Activated effector memory CD4-positive, alpha-beta T cell treated with Interleukin-2 at 50 U/mL for 16 hours (primary cell): ENCODE measurements at regions not wholly inside any gene's neighbourhood (a gene's known extent, or its start where the extent isn't known, plus 50 kb on each side); places are given as distances from the start of the nearest gene placed in this dataset.

Experiments used
- DNase-seq: peaks from one replicate; pipeline ENCODE4 v3.0.0-alpha.2; 2020

DNA sequence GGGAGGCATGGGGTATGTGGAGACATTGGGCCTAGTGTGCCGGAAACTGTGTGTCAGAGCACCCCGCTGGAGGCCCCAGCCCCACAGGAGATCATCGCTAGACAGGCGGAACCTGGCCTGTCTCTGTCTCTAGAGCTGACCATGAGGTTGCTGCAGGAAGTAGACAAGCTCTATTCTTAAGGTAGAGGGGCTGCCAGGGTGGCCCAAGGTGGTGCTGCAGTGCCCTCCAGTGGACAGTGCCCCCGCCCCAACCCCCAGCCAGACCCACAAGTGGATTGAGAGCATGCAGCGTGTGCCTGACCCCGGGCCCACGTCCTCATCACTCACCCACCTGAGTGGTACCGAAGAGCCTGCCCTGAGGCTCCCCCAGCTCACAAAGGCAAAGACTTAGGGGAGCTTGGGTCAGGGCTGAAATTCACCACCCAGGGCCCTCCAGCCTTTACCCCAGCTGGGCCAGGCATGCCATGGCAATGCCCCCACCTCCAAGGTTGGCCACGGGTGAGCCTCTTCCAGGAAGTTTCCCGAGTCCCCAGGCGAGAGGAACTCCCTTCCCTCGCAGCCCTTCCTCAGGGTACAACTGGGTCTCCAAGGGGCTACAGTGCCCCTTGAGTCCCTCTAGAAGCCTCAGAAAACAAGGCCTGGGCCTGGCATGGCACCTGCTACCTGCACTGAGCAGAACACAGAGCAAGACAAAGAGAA, 155.0 kb downstream of the TTC32 start:
- no peak for DNase-seq

DNA sequence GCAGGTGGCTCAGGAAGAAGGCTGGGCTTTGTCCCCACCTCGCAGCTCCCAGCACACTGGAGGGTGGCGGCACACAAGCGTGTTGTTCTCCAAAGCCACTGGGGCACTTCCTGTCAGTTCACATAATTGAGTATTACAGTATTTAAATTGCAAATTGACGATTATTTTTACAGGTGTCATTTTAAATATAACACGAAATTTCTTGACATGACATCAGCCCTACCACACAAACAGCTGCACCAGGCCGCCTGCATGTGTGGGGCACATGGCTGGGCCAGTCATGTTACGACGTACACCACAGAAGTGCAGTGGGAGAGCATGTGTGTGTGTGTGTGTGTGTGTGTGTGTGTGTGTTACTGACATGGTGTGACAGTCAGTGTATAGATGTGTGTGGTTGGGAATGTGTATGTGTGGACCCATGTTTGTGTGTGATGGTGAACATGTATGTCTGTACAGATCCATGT, 155.6 kb downstream of the TTC32 start:
- no peak for DNase-seq

DNA sequence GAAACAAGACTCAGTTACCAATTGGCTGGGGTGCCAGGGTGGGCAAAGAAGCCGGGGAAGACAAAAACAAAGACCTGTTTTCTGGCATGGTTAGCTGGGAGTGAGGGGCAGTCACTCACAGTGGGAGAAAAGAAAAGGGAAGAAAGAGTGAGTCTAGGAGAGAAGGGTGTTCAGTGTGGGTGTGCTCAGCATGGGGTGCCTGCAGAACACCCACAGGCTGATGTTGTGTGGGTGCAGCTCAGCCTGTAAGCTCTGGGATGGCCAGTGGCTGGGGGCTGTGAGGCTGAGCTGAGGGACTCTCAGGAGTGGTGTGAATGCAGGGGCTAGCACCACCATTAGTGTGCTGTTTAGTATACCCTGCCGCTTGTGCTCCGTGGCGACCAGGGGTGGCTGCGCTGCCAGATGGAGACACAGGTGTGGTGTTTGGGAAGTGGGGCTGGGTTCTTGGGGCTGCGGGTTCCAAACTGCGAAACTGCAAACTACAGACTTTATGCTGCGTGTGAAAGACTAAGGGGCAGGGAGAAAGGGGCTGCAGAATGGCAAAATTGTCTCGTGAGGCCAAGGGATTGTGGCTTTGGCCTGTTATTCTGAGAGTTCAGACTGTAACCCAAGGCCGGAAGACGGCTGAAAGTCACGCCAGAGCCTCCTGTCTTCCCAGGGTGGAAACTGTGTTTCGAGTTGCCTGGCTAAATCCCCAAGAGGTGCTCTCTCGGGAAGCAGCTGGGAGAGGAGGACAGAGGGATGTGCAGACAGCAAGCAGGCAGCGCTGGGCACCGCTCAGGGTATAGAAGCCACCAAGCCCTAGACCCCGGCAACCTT, 156.3 kb downstream of the TTC32 start:
- DNase-seq: no peak

DNA sequence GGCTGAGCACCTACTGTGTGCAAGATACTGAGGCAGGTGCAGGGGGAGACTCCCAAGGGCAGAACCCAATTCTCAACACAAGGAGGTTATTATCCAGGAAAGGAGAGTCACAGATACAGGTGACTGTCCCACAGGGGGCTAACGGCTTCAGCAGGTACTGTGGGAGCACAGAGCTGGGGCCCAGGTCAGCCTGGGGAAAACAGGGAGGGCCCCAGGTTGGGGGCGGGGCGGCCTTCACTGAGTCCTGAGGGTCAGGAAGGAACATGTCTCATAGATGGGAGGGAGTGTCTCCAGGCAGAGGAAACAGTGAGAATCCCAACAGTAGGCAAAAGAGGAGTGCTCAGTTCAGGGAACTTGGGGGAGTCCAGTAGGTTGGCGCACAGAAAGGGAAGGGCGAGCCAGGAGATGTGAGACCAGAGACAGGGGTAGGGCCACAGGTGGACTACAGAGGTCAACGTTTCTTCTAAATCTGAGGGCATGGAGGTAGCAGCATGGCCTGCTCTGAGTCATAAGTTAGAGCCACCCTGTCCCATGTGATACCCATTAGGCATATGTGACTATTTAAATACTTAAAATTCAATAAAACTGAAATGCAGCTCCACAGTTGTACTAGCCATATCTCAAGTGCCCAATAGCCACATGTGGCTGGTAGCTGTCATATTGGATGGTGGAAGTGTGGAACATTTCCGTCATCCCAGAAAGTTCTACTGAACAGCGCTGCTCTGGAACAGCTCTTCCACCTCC, 157.2 kb downstream of the TTC32 start:
- no peak for DNase-seq

DNA sequence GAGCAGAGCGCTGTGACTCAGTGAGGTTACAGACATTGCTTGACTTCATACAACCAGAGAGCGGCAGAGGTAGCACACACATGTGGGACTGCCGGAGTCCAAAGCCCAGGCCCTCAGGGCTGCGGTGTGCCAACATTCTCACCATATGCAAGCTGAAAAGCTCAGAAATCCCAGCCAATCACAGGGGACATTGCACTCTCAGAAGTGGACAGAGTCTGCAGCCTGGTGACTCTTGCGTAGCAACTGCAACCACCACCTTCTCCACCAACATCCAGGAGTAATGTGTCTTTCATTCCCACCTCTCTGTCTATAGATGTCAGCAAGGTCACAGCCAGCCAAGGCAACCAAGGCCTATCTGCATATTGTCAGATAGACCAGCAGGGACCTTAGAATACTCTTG, 158.1 kb downstream of the TTC32 start:
- DNase-seq: no peak

DNA sequence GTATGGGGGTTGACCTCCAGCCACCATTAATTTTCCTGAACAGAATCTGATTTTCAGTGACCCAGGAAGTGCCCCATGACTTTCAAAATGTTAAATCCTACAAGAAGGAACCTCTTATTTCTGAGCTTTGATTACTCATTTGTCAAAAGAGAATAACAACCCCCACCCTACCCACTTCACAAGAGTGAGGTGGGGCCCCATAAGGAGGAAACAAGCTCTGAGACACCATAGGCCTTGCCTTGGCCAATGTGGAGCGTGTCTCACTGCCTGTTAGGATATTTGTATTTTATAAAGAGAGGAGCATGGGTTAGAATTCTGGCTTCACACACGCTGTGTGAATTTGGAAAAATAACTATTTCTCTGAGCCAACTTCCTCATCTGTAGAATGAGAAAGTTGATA, 158.9 kb downstream of the TTC32 start:
- DNase-seq: no peak

DNA sequence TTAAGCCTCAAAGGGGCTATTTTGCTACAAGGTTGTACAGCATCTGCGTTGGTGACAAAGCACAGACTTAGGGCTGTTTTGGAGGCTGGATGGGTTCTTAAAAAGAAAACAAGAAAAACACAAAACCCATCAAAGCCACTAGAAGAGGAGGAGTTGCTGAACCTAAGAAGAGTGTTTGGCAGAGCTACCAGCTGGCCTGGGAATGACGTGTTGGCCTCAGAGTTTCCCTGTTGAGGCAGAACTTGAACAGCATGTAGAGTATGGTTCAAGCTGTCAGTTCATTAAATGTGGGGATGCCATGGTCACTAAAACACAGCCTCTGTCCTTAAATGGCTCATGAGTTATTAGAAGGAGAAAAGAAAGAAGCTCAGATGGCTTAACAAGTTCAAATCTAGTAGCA, 162.5 kb downstream of the TTC32 start:
- no peak for DNase-seq

DNA sequence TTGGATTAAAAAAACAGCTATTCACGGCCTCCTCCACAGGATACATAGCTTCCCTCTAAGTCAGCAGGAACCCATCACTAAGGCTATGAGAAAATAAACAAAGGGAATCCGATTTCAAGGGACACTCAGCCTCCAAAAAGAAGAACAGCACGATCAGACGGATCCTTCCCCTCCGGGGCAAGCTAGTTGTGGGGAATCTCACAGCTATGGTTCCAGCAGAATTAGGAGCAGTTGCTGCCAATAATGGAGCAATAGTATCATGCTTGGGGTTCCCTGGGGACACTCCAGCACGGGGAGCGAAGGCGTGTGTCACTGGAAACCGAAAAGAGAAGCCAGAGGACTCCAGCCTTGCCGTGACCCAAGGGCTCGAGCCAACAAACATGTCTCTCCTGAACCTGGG, 163.1 kb downstream of the TTC32 start:
- DNase-seq: no peak

DNA sequence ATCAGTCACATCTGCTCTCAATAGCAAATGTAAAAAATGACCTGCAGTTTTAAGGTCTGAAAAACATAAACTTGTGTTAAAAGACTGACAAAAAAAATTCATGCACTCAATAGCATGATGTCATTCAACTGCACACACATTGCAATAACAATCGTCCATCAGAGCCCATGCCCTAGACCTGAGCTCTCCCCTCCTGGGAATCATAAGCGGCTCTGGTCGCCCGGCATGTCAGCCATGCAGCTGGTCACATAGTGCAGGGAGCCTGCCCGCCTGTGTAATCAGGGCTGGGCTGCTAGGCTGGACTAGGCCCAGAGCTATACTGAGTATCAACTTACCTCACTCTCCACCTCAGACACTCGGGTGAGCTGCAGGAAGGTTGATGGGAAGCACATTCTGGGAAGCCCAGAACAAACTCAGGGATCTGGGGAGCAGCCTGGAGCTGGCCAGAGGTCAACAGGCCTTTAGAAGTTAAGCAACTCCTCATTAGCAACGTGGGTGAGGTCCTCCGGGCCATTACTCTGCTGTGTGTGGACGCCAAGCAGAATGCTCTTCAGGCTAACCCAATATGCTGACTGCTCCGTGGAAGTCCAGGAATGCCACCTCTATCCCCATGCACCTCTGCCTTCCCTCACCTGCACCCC, 165.5 kb downstream of the TTC32 start:
- no peak for DNase-seq

DNA sequence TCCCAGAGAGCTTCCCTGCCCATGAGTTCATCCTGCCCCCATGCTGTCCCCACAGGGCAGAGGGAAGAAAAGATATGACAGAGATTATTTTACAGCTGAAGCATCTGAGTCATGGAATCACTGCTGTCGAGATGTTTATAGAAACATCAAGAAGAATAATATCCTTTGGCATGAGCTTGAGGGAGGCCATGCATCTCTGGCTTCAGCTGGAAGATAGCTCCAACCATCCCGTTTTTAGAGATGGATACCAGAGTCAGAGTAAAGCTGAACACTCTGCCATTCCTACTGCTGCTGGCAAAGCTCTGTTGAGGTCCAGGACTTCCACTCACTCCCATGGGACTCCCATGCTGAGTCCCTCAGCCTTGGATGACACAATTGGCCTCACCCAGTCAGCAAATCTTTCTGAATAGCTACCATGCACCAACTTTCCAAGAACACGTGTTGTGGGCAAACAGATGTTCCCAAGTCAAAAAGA, 167.8 kb downstream of the TTC32 start:
- no peak for DNase-seq

DNA sequence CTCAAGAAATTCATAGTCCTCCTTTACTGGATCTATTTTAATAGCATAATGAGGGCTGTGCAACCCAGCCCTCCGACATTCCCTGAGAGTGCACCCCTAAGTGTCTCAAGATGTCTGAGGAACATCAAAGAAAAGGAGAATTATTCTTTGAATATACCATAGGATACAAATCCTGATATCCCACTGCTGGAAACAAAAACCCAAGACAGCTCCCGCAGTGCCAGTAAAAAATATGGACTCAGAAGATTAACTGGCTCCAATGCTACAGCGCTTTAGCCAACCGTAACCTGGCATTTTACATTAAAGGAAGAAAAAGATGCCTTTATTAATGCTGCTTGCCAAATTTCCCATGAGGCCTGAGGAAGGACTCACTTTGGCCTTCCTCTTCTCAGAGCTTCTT, 168.4 kb downstream of the TTC32 start:
- DNase-seq: no peak

DNA sequence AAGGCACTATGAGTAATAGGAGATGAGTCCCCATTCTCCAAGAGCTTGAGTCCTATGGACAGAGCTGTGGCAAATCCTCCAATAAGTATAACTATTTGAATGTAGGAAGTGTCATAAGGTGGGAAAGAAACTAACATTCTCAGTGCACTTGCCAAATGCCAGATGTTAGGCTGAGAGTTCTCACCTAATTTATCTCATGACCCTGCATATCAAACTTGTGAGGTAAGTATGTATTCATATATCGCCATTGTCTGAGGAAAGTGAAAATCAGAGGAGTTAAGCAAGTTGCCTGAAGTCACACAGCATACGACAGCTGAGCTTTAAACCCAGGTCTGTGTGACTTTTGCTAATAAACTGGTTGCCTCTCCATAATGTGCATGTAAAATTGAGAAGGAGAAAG, 169.5 kb downstream of the TTC32 start:
- no peak for DNase-seq

DNA sequence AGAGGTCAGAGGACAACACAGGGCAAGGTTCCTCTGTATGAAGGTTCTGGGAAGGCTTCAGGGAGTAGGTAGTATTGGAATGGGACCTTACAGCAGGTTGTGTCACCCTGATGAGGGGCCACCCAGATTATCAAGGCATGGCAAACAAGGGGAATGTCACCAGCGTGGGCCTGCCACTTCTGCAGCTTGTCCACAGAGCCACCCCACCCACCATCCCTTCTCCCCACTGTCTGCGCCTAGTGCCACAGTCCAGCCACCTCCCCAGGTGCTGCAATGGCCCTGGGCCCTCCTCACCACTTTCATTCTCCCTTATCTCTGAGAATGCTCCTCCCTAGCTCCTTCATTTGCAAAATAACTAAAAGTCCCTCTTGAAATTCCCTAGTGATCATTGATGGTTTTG, 170.3 kb downstream of the TTC32 start:
- no peak for DNase-seq

DNA sequence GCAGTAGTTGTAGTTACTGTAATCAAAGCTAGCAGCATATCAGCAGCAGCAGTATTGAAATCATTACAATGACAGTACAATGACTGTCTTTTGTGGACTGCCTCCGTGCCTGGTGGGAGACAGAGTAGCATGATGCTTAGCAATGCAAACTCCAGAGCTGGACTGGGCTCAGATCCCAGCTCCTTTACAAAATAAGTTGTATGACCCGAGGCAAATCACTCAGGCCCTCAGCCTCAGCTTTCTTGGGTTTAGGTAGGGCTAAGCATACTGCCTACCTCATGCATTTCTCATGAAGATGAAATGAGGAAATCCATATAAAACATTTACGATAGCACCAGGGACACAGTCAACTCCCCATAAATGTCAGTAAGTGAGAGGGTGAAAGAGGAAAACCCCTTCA, 170.7 kb downstream of the TTC32 start:
- DNase-seq: no peak

DNA sequence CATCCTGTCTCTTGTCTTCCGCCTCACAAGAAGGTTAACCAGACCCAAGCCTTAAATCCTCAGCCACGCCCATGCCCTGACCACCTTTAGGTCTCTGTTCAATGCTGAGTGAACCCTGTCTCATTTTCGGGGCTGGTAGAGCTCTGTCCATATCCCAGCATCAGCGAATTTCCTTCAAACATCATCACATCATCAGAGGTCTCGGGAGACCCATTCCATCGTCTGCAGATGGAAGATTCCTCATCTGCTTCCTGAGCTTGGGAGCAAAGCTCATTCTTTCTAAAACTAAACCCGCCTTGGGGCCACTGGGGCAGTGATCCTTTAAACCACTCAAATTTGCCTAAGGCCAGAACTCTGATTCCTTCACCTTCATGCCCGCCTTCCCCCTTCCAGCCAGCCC, 173.7 kb downstream of the TTC32 start:
- DNase-seq: no peak

DNA sequence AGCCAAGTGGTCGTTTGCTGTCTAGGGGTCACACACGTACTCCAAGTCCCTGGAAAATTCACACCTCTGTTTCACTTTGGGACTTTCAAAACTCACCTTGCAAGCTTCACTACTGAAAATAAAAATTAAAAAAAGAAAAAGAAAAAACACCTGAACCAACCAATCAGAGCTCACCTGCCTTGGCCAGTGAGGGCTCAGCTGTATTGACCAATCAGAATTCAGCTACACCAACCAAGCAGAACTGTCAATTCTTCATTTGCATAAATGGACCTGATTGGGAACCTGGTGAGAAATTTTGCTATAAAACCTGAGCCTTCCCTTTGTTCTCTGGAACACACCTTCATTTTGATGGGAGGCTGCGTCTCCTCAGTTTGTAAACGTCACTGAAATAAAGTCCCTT, 176.4 kb downstream of the TTC32 start:
- no peak for DNase-seq

DNA sequence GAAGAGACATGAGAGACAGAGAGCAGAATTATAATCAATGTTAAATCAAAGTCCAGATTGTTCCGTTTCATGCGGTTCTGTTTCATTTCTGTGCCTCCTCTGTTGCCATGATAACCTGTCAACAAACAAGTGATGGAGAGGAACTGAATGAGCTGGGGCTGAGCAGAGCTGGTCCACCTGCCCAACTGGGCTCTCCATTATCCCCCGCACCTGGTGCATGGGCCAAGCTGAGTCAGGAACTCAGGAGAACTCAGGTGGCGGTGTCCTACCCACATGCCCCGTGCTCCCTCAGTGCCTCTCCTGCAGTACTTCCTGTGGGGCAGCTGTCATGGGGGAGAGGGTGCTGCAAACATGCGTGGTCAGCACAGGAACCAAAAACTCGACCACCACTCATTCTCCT, 178.8 kb downstream of the TTC32 start:
- DNase-seq: no peak

DNA sequence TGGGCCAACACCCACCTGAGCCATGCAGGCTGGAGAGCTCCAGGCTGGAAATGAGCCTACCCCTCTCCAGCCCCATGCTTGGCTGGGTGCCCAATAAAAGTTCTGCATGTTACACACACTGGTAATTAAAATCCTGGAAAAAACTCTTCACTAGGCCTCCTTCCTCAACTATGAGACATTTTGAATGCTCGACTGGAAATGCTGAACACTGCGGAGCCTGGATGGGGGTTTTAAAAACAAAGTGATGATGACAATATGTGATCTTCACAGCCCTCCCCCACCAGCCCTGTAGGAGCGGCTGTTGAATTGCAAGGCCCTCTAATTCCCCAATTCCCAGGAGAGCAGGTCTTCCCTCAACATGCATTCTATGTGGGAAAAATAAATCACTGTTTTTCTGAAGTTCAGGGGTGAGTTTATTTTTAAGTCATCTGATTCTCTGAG, 179.2 kb downstream of the TTC32 start:
- no peak for DNase-seq

DNA sequence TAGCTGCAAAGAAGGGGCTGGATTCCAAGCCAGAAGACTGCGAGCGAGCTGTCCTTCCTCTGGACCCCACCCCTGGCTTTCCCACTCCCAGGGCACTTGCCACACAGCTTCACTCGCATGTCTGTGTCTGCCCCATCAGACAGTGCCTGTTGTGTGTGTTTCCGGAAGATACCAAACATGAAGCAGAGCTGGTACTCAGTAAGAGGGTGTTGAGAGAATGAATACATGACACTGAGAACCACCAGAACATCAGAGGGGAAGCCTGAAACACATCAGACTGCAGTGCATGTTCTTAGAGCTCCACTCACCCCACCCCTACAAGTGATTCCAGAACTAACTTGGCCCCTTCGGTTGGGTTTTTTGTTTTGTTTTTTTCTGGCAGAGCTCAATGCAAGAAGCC, 181.5 kb downstream of the TTC32 start:
- no peak for DNase-seq

DNA sequence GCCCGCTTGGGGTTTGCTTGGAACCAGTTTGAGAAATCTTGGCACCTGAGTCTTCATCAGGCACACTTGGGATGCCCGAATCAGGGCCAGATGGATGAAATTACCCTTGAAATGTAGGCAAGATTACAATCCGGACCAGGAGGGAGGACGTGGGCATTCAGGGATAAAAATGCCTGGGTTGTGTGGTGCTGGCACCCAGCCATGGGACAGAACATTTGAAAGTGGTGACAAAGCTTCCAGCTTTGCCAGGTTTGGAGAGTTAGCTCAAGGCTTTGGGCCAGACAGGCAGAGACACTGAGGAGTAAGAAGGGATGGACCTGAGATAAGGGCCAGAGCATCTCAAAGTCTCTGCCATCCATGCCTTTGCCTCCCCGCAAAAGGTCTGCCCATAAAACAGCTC, 182.2 kb downstream of the TTC32 start:
- DNase-seq: no peak

DNA sequence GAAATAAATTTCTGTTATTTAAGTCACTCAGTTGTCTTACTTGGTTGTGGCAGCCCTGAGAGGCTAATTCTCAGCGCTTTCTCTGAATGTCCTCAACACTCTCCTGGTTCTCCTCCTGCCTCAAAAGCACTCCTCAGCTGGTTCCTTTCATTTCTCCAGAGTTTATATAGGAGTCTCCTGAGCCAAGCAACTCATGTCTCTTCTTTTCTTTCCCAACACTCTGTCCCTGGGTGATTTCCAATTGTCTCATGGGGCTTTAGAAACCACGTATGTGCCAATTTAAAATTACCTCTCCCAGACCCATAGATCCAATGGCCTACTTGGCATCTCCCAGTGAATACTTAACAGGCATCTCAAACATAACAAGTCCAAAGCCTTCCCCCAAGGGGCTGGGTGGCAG, 184.3 kb downstream of the TTC32 start:
- DNase-seq: no peak

DNA sequence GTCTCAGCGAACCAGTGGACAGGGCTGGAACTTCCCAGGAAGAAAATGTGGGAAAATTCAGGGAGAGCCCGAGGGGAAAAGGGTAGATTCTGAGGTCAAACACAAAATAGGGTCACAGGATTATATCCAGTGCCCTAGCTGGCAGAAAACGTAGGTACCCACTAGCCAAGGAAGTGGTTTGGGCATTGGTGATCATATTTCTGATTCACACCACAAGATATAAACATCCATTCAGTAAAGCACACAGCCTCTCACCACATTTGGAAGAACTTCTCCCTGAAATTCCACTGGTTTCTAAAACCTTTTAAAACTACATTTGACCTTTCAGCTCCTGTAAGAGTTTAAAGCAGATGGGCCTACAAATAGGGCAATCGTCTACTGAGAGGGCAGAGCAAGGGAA, 186.9 kb downstream of the TTC32 start:
- DNase-seq: no peak

DNA sequence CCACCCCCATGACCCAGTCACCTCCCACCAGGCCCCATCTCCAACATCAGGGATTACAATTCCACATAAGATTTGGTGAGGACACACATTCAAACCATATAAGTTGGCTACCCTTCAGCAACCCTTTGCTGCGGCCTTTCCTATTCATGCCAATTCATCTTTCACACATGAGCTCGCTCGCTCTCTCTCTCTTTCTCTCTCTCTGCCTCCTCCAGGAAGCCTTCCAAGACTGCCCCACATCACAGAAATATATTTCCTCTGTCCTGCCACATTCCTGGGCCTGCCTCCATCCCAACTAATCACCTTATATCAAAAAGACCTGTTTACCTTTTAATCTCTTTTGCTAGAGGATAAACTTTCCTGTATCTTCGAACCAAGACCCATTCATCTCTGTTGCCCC, 188.9 kb downstream of the TTC32 start:
- no peak for DNase-seq
